Tibial nerve (tissue), 4 donors: ENCODE measurements at regions not wholly inside any gene's neighbourhood (a gene's known extent, or its start where the extent isn't known, plus 50 kb on each side); places are given as distances from the start of the nearest gene placed in this dataset.

ENCODE experiments used
- EP300 ChIP-seq, 2 donors: sonication (generic); formaldehyde crosslinking; IDR thresholded peaks; one replicate each; pipeline ENCODE4 v1.6.1; 2017; ENCODE audit warnings: antibody characterized with exemption in 2 of 2, mild to moderate bottlenecking in 1 of 2
- POLR2A ChIP-seq, 2 donors: fragments of 450-650 bp; IDR thresholded peaks; one replicate each; pipeline ENCODE4 v1.6.1; 2017; ENCODE audit warnings: antibody characterized with exemption in 2 of 2, mild to moderate bottlenecking in 2 of 2, moderate library complexity in 2 of 2
- TF ChIP-seq, protein P1 (sequence below), 5 experiments: fragments of 200-600 bp in 3 of 5; fragments of 450-650 bp in 2 of 5; sonication (generic) in 3 of 5; IDR thresholded peaks; one replicate each; pipeline ENCODE4 v1.5.1; 2016 to 2019; ENCODE audit warnings: antibody characterized with exemption in 5 of 5, mild to moderate bottlenecking in 3 of 5, moderate library complexity in 2 of 5

- TF ChIP-seq, protein P1, sequence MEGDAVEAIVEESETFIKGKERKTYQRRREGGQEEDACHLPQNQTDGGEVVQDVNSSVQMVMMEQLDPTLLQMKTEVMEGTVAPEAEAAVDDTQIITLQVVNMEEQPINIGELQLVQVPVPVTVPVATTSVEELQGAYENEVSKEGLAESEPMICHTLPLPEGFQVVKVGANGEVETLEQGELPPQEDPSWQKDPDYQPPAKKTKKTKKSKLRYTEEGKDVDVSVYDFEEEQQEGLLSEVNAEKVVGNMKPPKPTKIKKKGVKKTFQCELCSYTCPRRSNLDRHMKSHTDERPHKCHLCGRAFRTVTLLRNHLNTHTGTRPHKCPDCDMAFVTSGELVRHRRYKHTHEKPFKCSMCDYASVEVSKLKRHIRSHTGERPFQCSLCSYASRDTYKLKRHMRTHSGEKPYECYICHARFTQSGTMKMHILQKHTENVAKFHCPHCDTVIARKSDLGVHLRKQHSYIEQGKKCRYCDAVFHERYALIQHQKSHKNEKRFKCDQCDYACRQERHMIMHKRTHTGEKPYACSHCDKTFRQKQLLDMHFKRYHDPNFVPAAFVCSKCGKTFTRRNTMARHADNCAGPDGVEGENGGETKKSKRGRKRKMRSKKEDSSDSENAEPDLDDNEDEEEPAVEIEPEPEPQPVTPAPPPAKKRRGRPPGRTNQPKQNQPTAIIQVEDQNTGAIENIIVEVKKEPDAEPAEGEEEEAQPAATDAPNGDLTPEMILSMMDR (IDR thresholded peaks at IDR 0.05) = no peak
- TF ChIP-seq POLR2A (IDR thresholded peaks at IDR 0.05) = no peak
- no peak for TF ChIP-seq EP300 (IDR thresholded peaks at IDR 0.05)
Observed at GRCh38 chr11:97237151-97237550, 847.3 kb downstream of the JRKL start.
